GM12878 (cell line): ENCODE measurements at regions not wholly inside any gene's neighbourhood (a gene's known extent, or its start where the extent isn't known, plus 50 kb on each side); places are given as distances from the start of the nearest gene placed in this dataset.

Experiments
- ATAC-seq: fragments of 200-7000 bp; cut with Tn5 transposase; 3 replicates; pipeline ENCODE4 v1.9.1; 2020; ENCODE audit warnings: mild to moderate bottlenecking, moderate library complexity
- BruUV-seq: library from RNA; stranded (reverse); fragments of 400-500 nt; replicated peaks from 2 replicates; lab custom pipeline; 2021; lab: Mats Ljungman, UMichigan
- CTCF ChIA-PET: fragments of 300-600 bp; sonication (Branson Sonifier 250); formaldehyde crosslinking; extraction: SDS; loops from one replicate; lab custom pipeline; 2021; ENCODE audit warnings: inconsistent platforms; lab: Yijun Ruan, JAX
- POLR2A ChIA-PET: fragments of 350-600 bp; formaldehyde crosslinking; extraction: SDS; loops from one replicate; lab custom pipeline; 2021; ENCODE audit warnings: inconsistent platforms; lab: Charles Lee
- RAD21 ChIA-PET: fragments of 300-600 bp; sonication (Branson Sonifier 250); formaldehyde crosslinking; loops from one replicate; lab custom pipeline; 2023; ENCODE audit warnings: antibody characterized with exemption; ENCODE audit not compliant: unreplicated experiment; lab: Charles Lee
- SMC1A ChIA-PET: fragments of 300-600 bp; sonication (Branson Sonifier 250); formaldehyde crosslinking; loops from one replicate; lab custom pipeline; 2023; ENCODE audit not compliant: unreplicated experiment, uncharacterized antibody; lab: Charles Lee
- DNase-seq: peaks from one replicate; pipeline ENCODE4 v3.0.0-alpha.2; 2011; ENCODE audit warnings: low read depth, low spot score
- FAIRE-seq: peaks from 3 replicates; lab custom pipeline; 2011; peaks lifted over from hg19 to GRCh38; lab: Jason Lieb, UNC
- H2AFZ ChIP-seq: 2 replicates; pipeline ENCODE4 v1.6.0; 2011; ENCODE audit warnings: low read depth, low read length, control low read depth; ENCODE audit not compliant: control insufficient read depth
- H3K27ac ChIP-seq: 2 replicates; pipeline ENCODE4 v1.5.1; 2011; ENCODE audit warnings: control low read depth; ENCODE audit not compliant: control insufficient read depth, insufficient read depth
- H3K27me3 ChIP-seq, 2 experiments: replicated peaks in 1 of 2; 2 replicates each; pipeline versions ENCODE4 v1.6.0 to v1.6.1; 2011; ENCODE audit warnings: low read length in 1 of 2; ENCODE audit not compliant: control insufficient read depth in 2 of 2, insufficient read depth in 2 of 2
- H3K36me3 ChIP-seq, 2 experiments: 2 replicates each; pipeline ENCODE4 v1.5.1; 2011; ENCODE audit warnings: low read length in 1 of 2; ENCODE audit not compliant: control insufficient read depth in 2 of 2, insufficient read depth in 2 of 2
- H3K4me1 ChIP-seq: 2 replicates; pipeline ENCODE4 v1.6.1; 2011; ENCODE audit warnings: mild to moderate bottlenecking, low read length, moderate library complexity, mixed read lengths; ENCODE audit not compliant: control insufficient read depth, insufficient read depth
- H3K4me2 ChIP-seq: 2 replicates; pipeline ENCODE4 v1.6.0; 2011; ENCODE audit warnings: control low read depth; ENCODE audit not compliant: control insufficient read depth, insufficient read depth
- H3K4me3 ChIP-seq: fragments of 200-600 bp; sonication (generic); 2 replicates; pipeline ENCODE4 v1.5.1; 2016
- H3K79me2 ChIP-seq: 2 replicates; pipeline ENCODE4 v1.6.0; 2011; ENCODE audit warnings: low read length; ENCODE audit not compliant: control insufficient read depth, insufficient read depth
- H3K9ac ChIP-seq: 2 replicates; pipeline ENCODE4 v1.8.0; 2011; ENCODE audit warnings: low read length, control low read depth, mixed read lengths; ENCODE audit not compliant: control insufficient read depth, insufficient read depth
- H3K9me3 ChIP-seq: replicated peaks from 3 replicates; pipeline ENCODE4 v1.5.1; 2011; ENCODE audit warnings: mild to moderate bottlenecking, low read length; ENCODE audit not compliant: control insufficient read depth, insufficient read depth
- H4K20me1 ChIP-seq: 2 replicates; pipeline ENCODE4 v1.6.0; 2011; ENCODE audit not compliant: control insufficient read depth, insufficient read depth
- ATF7 ChIP-seq: fragments of 450-650 bp; IDR thresholded peaks from 2 replicates; pipeline ENCODE4 v1.6.1; 2016; ENCODE audit warnings: low read depth, mild to moderate bottlenecking
- BCLAF1 ChIP-seq: fragments of 450-650 bp; IDR thresholded peaks from 2 replicates; pipeline ENCODE4 v1.6.1; 2017; ENCODE audit warnings: antibody characterized with exemption, mild to moderate bottlenecking, moderate library complexity
- EED ChIP-seq: sonication (generic); IDR thresholded peaks from 2 replicates; pipeline ENCODE4 v1.6.1; 2016; ENCODE audit warnings: antibody characterized with exemption, low read depth
- FOXM1 ChIP-seq: IDR thresholded peaks from 2 replicates; pipeline ENCODE4 v1.6.1; 2012; ENCODE audit warnings: low read depth, mild to moderate bottlenecking, inconsistent platforms, low read length, moderate library complexity
- MTA3 ChIP-seq: IDR thresholded peaks from 2 replicates; pipeline ENCODE4 v1.6.1; 2012; ENCODE audit warnings: low read length, inconsistent platforms, borderline replicate concordance
- NR2C2 ChIP-seq: IDR thresholded peaks from 2 replicates; pipeline ENCODE4 v1.6.1; 2011; ENCODE audit warnings: borderline replicate concordance, low read depth; ENCODE audit not compliant: control insufficient read depth, insufficient read length
- POLR2A ChIP-seq: IDR thresholded peaks from 2 replicates; pipeline ENCODE4 v1.6.1; 2011; ENCODE audit warnings: low read depth, mild to moderate bottlenecking, low read length
- WGBS: methylation state at CpG from one replicate; pipeline ENCODE4 v1.1.6; 2016; ENCODE audit warnings: low lambda C conversion rate; ENCODE audit not compliant: insufficient replicate concordance, insufficient coverage; ENCODE audit errors: missing lambda C conversion rate; 5-methylcytosine and 5-hydroxymethylcytosine counted together
- in situ Hi-C: fragments of 300-500 bp; cut with MboI; formaldehyde crosslinking; loops from 9 replicates; pipeline ENCODE4 v1.14.3; 2018; ENCODE audit warnings: mixed read lengths
- intact Hi-C: fragments of 100-400 bp; cut with micrococcal nuclease; formaldehyde crosslinking; loops from one replicate; pipeline ENCODE4 v1.14.2; 2022; ENCODE audit not compliant: unreplicated experiment

GRCh38 chr1:177571485-177572076 lies 398.3 kb downstream of the SEC16B start (continued):
- TF ChIP-seq BCLAF1 (no peak), FOXM1 (no peak), NR2C2 (no peak)

- no TSS peak for BruUV-seq
- Histone ChIP-seq H3K9me3 (no peaks in the 10 kb centered on the region), H2AFZ (no peak overlapping the region), H3K79me2 (no peaks in the 10 kb centered on the region), H3K4me3 (no peak overlapping the region), H3K4me2 (no peak overlapping the region), H3K4me1 (no peaks in the 10 kb centered on the region), H3K9ac (no peak overlapping the region), H3K36me3 (no peaks in the 10 kb centered on the region), H3K27me3 (no peaks in the 10 kb centered on the region), H3K27ac (no peak overlapping the region), H4K20me1 (no peaks in the 10 kb centered on the region)
- DNase-seq (no peak), FAIRE-seq (no peak), ATAC-seq (no peak)
- ChIA-PET RAD21 (interaction anchor here (1.7 kb wide), 1 partner anchor 10 kb away, joined by 4 read pairs; no protein-coding TSS in a partner anchor), CTCF (interaction anchor here (0.8 kb wide), 1 partner anchor 61 kb away, joined by 3 read pairs; no protein-coding TSS in a partner anchor), SMC1A (interaction anchor here (1.1 to 1.4 kb wide), 2 partner anchors 9 to 13 kb away, joined by 4 to 8 read pairs; no protein-coding TSS in a partner anchor), POLR2A (interaction anchor here (1.2 kb wide), 1 partner anchor 9 kb away, joined by 3 read pairs; no protein-coding TSS in a partner anchor)
- TF ChIP-seq MTA3 (no peak), EED (no peak), ATF7 (no peak), POLR2A (no peak)
- WGBS = 0% methylated on average over 1 of the region's 1 CpG
- intact Hi-C loops = no loop called here
- in situ Hi-C loops = no loop called here
Observed at GRCh38 chr1:177571076-177571475, 398.8 kb downstream of the SEC16B start.
